Activated CD4-positive, alpha-beta T cell treated with anti-CD3 and anti-CD28 coated beads, Interleukin-2, amount 10 ng/mL, durations not matched to agents 24 days and 14 days (primary cell): ENCODE measurements at regions not wholly inside any gene's neighbourhood (a gene's known extent, or its start where the extent isn't known, plus 50 kb on each side); places are given as distances from the start of the nearest gene placed in this dataset.

Experiments used
- DNase-seq: peaks from one replicate; pipeline ENCODE4 v3.0.0; 2022
- H3K27ac Mint-ChIP-seq: one replicate; pipeline ENCODE4 v1.8.0; 2022; ENCODE audit warnings: mild to moderate bottlenecking, mixed read lengths
- H3K27me3 Mint-ChIP-seq: one replicate; pipeline ENCODE4 v1.8.0; 2022; ENCODE audit warnings: mixed read lengths
- H3K36me3 Mint-ChIP-seq: one replicate; pipeline ENCODE4 v1.8.0; 2022; ENCODE audit warnings: low read depth, mild to moderate bottlenecking, mixed read lengths
- H3K4me1 Mint-ChIP-seq: one replicate; pipeline ENCODE4 v1.8.0; 2021; ENCODE audit warnings: mixed read lengths
- H3K4me3 Mint-ChIP-seq: one replicate; pipeline ENCODE4 v1.8.0; 2022; ENCODE audit warnings: mild to moderate bottlenecking, moderate library complexity, mixed read lengths
- H3K9me3 Mint-ChIP-seq: one replicate; pipeline ENCODE4 v1.8.0; 2021; ENCODE audit warnings: mixed read lengths
- intact Hi-C: fragments of 100-400 bp; cut with micrococcal nuclease; formaldehyde crosslinking; loops from one replicate; pipeline ENCODE4 v1.15.1; 2023

GRCh38 chr12:71240946-71241345 is 83.1 kb upstream of the TSPAN8 start:
- H3K4me3 Mint-ChIP-seq: no peak overlapping the region
- DNase-seq: no peak
- no peaks in the 10 kb centered on the region for H3K4me1 Mint-ChIP-seq
- no peaks in the 10 kb centered on the region for H3K27me3 Mint-ChIP-seq
- no peaks in the 10 kb centered on the region for H3K36me3 Mint-ChIP-seq
- no peaks in the 10 kb centered on the region for H3K9me3 Mint-ChIP-seq
- no peak overlapping the region for H3K27ac Mint-ChIP-seq
- intact Hi-C loops: loop anchor here (10.0 kb wide), 1 partner anchor 56 kb away; no protein-coding TSS in a partner anchor

- no peaks in the 10 kb centered on the region for H3K36me3 Mint-ChIP-seq
- H3K27me3 Mint-ChIP-seq: no peaks in the 10 kb centered on the region
These were observed 81.9 kb upstream of the TSPAN8 start for GRCh38 chr12:71239731-71240130.

GRCh38 chr12:71237128-71237527 is 79.3 kb upstream of the TSPAN8 start:
- no peak for DNase-seq
- intact Hi-C loops: no loop called here
- no peaks in the 10 kb centered on the region for H3K27me3 Mint-ChIP-seq
- H3K27ac Mint-ChIP-seq: no peak overlapping the region
- H3K4me3 Mint-ChIP-seq: no peak overlapping the region
- H3K9me3 Mint-ChIP-seq: no peaks in the 10 kb centered on the region
- H3K4me1 Mint-ChIP-seq: no peaks in the 10 kb centered on the region
- H3K36me3 Mint-ChIP-seq: no peaks in the 10 kb centered on the region

More at GRCh38 chr12:71239731-71240130, 81.9 kb upstream of the TSPAN8 start:
- Mint-ChIP-seq H3K9me3 (no peaks in the 10 kb centered on the region), H3K4me1 (no peaks in the 10 kb centered on the region), H3K27ac (no peak overlapping the region), H3K4me3 (no peak overlapping the region)
- no peak for DNase-seq
- intact Hi-C loops: loop anchor here (10.0 kb wide), 1 partner anchor 55 kb away; no protein-coding TSS in a partner anchor

- DNase-seq: no peak
- no peak overlapping the region for H3K27ac Mint-ChIP-seq
- no peak overlapping the region for H3K4me3 Mint-ChIP-seq
- intact Hi-C loops: no loop called here
- no peaks in the 10 kb centered on the region for H3K36me3 Mint-ChIP-seq
- H3K4me1 Mint-ChIP-seq: no peaks in the 10 kb centered on the region
- H3K27me3 Mint-ChIP-seq: no peaks in the 10 kb centered on the region
- H3K9me3 Mint-ChIP-seq: no peaks in the 10 kb centered on the region
These were observed 78.4 kb upstream of the TSPAN8 start for GRCh38 chr12:71236133-71236660.

- no peaks in the 10 kb centered on the region for H3K4me1 Mint-ChIP-seq
- no peaks in the 10 kb centered on the region for H3K36me3 Mint-ChIP-seq
- H3K27me3 Mint-ChIP-seq: no peaks in the 10 kb centered on the region
- H3K27ac Mint-ChIP-seq: no peak overlapping the region
- no peak overlapping the region for H3K4me3 Mint-ChIP-seq
- H3K9me3 Mint-ChIP-seq: no peaks in the 10 kb centered on the region
- DNase-seq: no peak
- intact Hi-C loops: no loop called here
These were observed 75.3 kb upstream of the TSPAN8 start for GRCh38 chr12:71233083-71233482.

- Mint-ChIP-seq H3K27me3 (no peaks in the 10 kb centered on the region), H3K27ac (no peak overlapping the region), H3K9me3 (no peaks in the 10 kb centered on the region), H3K36me3 (no peaks in the 10 kb centered on the region), H3K4me3 (no peak overlapping the region), H3K4me1 (no peaks in the 10 kb centered on the region)
- intact Hi-C loops: no loop called here
- DNase-seq: no peak
These were observed 72.7 kb upstream of the TSPAN8 start for GRCh38 chr12:71230542-71230941.

GRCh38 chr12:71223139-71223538 is 65.3 kb upstream of the TSPAN8 start:
- Mint-ChIP-seq H3K9me3 (no peaks in the 10 kb centered on the region), H3K4me1 (no peaks in the 10 kb centered on the region), H3K27ac (no peak overlapping the region), H3K36me3 (no peaks in the 10 kb centered on the region), H3K27me3 (no peaks in the 10 kb centered on the region), H3K4me3 (no peak overlapping the region)
- DNase-seq: no peak
- intact Hi-C loops: no loop called here

- no peaks in the 10 kb centered on the region for H3K27me3 Mint-ChIP-seq
- no peaks in the 10 kb centered on the region for H3K4me1 Mint-ChIP-seq
- no peak overlapping the region for H3K27ac Mint-ChIP-seq
- H3K9me3 Mint-ChIP-seq: no peaks in the 10 kb centered on the region
- no peak for DNase-seq
- intact Hi-C loops: no loop called here
- no peak overlapping the region for H3K4me3 Mint-ChIP-seq
- no peaks in the 10 kb centered on the region for H3K36me3 Mint-ChIP-seq
These were observed 64.6 kb upstream of the TSPAN8 start for GRCh38 chr12:71222436-71222835.

- Mint-ChIP-seq H3K4me1 (no peaks in the 10 kb centered on the region), H3K27me3 (no peaks in the 10 kb centered on the region), H3K27ac (no peak overlapping the region), H3K36me3 (no peaks in the 10 kb centered on the region), H3K4me3 (no peak overlapping the region), H3K9me3 (no peaks in the 10 kb centered on the region)
- no peak for DNase-seq
- intact Hi-C loops: no loop called here
These were observed 62.5 kb upstream of the TSPAN8 start for GRCh38 chr12:71220260-71220659.

- H3K9me3 Mint-ChIP-seq: no peaks in the 10 kb centered on the region
- no peaks in the 10 kb centered on the region for H3K36me3 Mint-ChIP-seq
- H3K27ac Mint-ChIP-seq: no peak overlapping the region
- no peak overlapping the region for H3K4me3 Mint-ChIP-seq
- intact Hi-C loops: no loop called here
- H3K4me1 Mint-ChIP-seq: no peaks in the 10 kb centered on the region
- no peaks in the 10 kb centered on the region for H3K27me3 Mint-ChIP-seq
- no peak for DNase-seq
These were observed 61.4 kb upstream of the TSPAN8 start for GRCh38 chr12:71219224-71219623.

- Mint-ChIP-seq H3K27me3 (no peaks in the 10 kb centered on the region), H3K4me1 (no peaks in the 10 kb centered on the region), H3K4me3 (no peak overlapping the region), H3K36me3 (no peaks in the 10 kb centered on the region), H3K27ac (no peak overlapping the region), H3K9me3 (no peaks in the 10 kb centered on the region)
- intact Hi-C loops: no loop called here
- no peak for DNase-seq
These were observed 60.8 kb upstream of the TSPAN8 start for GRCh38 chr12:71218616-71219015.

GRCh38 chr12:71216725-71217579 is 59.2 kb upstream of the TSPAN8 start:
- H3K9me3 Mint-ChIP-seq: no peaks in the 10 kb centered on the region
- no peak for DNase-seq
- intact Hi-C loops: no loop called here
- H3K27ac Mint-ChIP-seq: no peak overlapping the region
- no peaks in the 10 kb centered on the region for H3K36me3 Mint-ChIP-seq
- H3K4me3 Mint-ChIP-seq: no peak overlapping the region
- H3K4me1 Mint-ChIP-seq: no peaks in the 10 kb centered on the region
- no peaks in the 10 kb centered on the region for H3K27me3 Mint-ChIP-seq

- H3K36me3 Mint-ChIP-seq: no peaks in the 10 kb centered on the region
- no peaks in the 10 kb centered on the region for H3K9me3 Mint-ChIP-seq
- no peaks in the 10 kb centered on the region for H3K27me3 Mint-ChIP-seq
- no peak for DNase-seq
- H3K4me1 Mint-ChIP-seq: no peaks in the 10 kb centered on the region
- no peak overlapping the region for H3K4me3 Mint-ChIP-seq
- no peak overlapping the region for H3K27ac Mint-ChIP-seq
- intact Hi-C loops: no loop called here
These were observed 56.9 kb upstream of the TSPAN8 start for GRCh38 chr12:71214511-71215285.

- H3K4me1 Mint-ChIP-seq: no peaks in the 10 kb centered on the region
- intact Hi-C loops: no loop called here
- no peak for DNase-seq
- H3K27me3 Mint-ChIP-seq: no peaks in the 10 kb centered on the region
- no peak overlapping the region for H3K4me3 Mint-ChIP-seq
- no peaks in the 10 kb centered on the region for H3K36me3 Mint-ChIP-seq
- no peak overlapping the region for H3K27ac Mint-ChIP-seq
- H3K9me3 Mint-ChIP-seq: no peaks in the 10 kb centered on the region
These were observed 50.4 kb upstream of the TSPAN8 start for GRCh38 chr12:71208053-71208685.
